Astrocyte of the spinal cord (primary cell): ENCODE measurements at regions not wholly inside any gene's neighbourhood (a gene's known extent, or its start where the extent isn't known, plus 50 kb on each side); places are given as distances from the start of the nearest gene placed in this dataset.

Source experiments
- DNase-seq: peaks from one replicate; pipeline ENCODE4 v3.0.0; 2011; ENCODE audit warnings: low read depth, low spot score
- H3K4me3 ChIP-seq: 2 replicates; pipeline ENCODE4 v1.5.1; 2011; ENCODE audit warnings: low read depth, mild to moderate bottlenecking, low read length, moderate library complexity
- in situ Hi-C: cut with HindIII; loops from 2 replicates; pipeline ENCODE4 v1.10.0; 2017; ENCODE audit warnings: low sequenced_read_pairs
- TF ChIP-seq, protein P1 (sequence below): IDR thresholded peaks from 2 replicates; pipeline ENCODE4 v1.5.1; 2012; ENCODE audit warnings: low read depth, mild to moderate bottlenecking, low read length, inconsistent platforms

DNA sequence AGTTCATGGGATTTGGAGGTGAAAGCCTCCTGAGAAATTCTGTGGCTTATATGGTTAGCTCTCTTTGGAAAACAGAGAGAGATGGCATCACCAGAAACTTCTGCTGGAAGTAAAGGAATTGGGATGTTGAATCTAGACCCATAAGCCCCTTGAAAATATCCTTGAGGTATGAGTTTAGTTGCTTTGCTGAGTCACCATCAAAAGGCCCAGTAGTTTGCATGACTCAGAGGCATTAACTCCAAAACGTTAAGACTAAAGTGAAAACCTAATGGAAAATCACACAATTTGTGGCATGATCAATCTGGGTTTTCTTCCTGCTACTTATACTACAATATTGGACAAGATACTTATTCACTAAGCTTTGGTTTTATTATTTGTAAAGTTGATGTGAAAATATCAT, 349.2 kb upstream of the SALL1 start:
- no peak overlapping the region for H3K4me3 ChIP-seq
- peak; percentile 56 for DNase-seq
- in situ Hi-C loops, result no loop called here
- TF ChIP-seq, protein P1, sequence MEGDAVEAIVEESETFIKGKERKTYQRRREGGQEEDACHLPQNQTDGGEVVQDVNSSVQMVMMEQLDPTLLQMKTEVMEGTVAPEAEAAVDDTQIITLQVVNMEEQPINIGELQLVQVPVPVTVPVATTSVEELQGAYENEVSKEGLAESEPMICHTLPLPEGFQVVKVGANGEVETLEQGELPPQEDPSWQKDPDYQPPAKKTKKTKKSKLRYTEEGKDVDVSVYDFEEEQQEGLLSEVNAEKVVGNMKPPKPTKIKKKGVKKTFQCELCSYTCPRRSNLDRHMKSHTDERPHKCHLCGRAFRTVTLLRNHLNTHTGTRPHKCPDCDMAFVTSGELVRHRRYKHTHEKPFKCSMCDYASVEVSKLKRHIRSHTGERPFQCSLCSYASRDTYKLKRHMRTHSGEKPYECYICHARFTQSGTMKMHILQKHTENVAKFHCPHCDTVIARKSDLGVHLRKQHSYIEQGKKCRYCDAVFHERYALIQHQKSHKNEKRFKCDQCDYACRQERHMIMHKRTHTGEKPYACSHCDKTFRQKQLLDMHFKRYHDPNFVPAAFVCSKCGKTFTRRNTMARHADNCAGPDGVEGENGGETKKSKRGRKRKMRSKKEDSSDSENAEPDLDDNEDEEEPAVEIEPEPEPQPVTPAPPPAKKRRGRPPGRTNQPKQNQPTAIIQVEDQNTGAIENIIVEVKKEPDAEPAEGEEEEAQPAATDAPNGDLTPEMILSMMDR, result no peak

DNA sequence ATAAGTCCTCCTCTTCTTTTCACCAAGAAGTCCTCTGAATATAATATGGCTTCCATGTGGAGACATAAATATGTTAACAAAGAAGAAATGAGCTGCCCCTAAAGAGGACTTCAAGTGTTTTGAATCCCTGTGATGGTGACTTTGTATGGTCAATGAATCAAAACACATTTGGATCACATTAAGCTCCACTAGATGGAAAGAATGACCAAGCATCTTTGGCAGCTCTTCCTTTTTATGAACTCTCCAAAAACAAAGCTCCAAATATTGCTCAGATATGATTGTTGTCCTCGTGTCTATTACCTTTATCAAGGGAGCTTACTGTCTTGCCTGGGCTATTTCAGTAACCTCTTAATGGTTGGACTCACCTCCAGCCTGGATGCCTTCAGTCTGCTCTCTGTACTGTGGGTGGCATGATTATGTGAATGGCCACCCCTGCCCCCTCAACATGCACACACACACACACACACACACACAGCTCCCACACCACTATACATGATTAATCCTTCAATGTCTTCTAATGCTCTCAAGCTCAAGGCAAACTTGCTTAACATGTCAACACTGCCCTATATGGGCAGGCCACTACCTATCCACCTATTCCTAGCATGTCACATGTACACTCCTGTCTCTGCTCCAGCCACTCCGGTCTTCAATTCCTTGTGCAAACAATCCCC, 346.6 kb upstream of the SALL1 start:
- in situ Hi-C loops, result no loop called here
- no peak for DNase-seq
- no peak overlapping the region for H3K4me3 ChIP-seq
- TF ChIP-seq, protein P1, result no peak

DNA sequence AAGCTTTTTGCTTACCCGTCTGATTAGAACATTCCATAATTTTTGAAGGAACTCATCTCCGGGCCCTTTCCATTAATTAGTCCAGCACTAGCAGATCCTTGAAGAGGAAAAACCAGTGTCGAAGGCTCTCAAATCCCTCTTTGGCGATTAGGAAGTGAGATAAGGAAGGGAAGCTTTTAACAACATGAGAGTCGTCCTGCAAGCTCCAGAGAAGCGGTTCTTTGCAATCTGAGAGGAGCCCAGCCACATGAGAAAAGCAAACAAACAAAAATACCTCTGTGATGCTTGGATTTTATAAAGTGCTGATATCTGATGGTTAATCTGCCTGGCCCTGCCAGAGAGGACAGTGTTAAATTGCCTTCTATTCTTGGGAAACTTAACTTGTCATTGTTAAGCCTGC, 339.8 kb upstream of the SALL1 start:
- no peak for DNase-seq
- in situ Hi-C loops, result no loop called here
- H3K4me3 ChIP-seq, result no peak overlapping the region
- TF ChIP-seq, protein P1, result no peak

DNA sequence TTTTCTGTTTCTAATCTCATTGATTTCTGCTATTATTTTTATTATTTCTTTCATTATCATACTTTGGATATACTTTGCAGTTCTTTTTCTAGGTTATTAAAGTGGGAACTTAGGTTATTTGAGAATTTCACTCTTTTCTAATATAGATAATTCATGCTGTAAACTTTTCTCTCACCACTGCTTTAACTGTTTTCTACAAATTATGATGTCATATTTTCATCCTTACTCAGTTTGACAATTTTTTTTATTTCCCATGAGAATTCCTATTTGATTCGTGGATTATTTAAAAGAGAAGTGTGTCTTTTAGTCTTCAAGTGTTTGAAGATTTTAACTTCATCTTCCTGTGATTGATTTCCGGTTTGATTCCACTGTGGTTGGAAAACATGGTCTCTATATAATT, 336.8 kb upstream of the SALL1 start:
- in situ Hi-C loops, result no loop called here
- no peak overlapping the region for H3K4me3 ChIP-seq
- DNase-seq, result no peak
- TF ChIP-seq, protein P1, result no peak

DNA sequence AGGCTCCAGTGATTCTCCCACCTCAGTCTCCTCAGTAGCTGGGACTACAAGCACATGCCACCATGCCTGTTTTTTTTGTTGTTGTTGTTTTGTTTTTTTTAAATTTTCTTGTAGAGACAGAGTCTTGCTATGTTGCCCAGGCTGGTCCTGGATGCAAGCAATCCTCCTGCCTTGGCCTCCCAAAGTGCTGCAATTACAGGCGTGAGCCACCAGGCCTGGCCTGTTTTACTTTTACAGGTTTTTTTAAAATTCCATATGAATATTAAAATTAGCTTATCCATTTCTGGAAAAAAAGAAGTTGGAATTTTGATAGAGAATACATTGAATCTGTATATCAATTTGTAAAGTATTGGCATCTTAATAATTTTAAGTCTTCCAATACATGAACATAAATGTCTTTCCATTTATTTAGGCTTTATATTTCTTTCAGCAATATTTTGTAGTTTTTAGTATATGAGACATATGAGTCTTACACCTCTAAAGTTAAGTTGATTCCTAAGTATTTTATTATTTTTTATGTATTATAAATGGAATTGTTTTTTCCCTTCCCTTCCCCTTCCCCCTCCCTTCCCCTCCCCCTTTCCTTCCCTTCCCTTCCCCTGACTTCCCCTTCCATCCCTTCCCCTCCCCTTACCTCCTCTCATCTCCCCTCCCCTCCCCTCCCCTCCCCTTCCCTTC, 323.5 kb upstream of the SALL1 start:
- DNase-seq, result no peak
- in situ Hi-C loops, result no loop called here
- no peak overlapping the region for H3K4me3 ChIP-seq
- TF ChIP-seq, protein P1, result no peak

DNA sequence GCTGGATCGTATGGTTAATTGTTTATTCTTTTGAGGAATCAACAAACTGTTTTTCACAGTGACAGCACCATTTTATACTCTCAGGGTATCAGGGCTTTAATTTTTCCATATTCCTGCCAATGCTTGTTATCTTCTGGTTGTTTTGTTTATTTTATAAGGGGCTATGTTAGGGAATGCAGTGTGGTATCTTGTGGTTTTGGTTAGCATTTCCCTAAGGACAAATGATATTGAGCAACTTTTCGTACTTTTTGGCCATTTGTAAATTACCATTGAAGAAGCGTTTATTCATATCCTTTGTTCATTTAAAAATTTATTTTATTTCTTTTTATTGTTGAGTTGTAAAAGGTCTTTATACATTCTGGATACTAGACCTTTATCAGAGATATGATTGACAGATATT, 322.0 kb upstream of the SALL1 start:
- DNase-seq, result no peak
- TF ChIP-seq, protein P1, result no peak
- H3K4me3 ChIP-seq, result no peak overlapping the region
- in situ Hi-C loops, result no loop called here
